HG03457 (cell line): ENCODE measurements at regions not wholly inside any gene's neighbourhood (a gene's known extent, or its start where the extent isn't known, plus 50 kb on each side); places are given as distances from the start of the nearest gene placed in this dataset.

ENCODE experiments used
- ATAC-seq: cut with Tn5 transposase; IDR thresholded peaks from one replicate; pipeline ENCODE4 v1.9.1; 2021; ENCODE audit warnings: moderate number of reproducible peaks; ENCODE audit not compliant: unreplicated experiment

DNA sequence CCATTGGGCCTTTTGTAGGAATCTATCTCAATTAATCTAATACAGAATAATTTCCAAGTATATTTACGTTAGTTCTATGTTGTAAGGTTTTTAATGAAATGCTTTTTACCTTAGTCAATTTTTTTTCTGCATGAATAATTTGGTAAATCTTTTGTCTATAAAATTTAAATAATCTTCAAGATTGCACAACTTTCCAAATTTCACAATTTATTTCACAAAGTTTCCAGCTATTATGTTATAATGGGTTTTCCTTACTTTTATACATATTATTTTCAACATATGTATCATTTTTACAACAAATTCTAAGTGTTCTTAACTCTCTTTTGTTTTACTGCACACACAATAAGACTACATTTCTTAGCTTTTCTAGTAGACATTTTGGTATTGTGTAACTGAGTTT is 470.7 kb downstream of the ETV1 start:
- no peak for ATAC-seq

DNA sequence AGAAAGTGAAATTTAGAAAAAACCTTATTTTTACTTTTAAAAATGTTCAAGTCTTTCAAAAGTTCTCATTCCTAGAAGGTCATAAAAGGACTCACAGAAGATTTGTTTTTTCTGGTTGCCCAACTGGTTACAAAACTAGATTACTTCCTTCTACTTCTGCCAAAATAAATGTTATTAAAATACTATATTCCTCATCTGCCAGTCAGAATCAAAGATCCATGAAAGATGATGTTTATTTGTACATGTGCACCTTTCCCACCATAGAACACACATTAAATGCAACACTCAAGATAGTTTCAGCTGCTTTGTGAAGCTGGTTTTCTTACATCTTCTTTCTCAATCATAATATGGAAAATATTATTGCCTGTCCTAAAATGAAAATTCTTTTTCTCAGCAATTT is 465.4 kb downstream of the ETV1 start:
- ATAC-seq: no peak

- ATAC-seq: no peak
These were observed 457.3 kb downstream of the ETV1 start for GRCh38 chr7:13532028-13532753.

- no peak for ATAC-seq
These were observed 450.8 kb downstream of the ETV1 start for GRCh38 chr7:13538669-13539068.

DNA sequence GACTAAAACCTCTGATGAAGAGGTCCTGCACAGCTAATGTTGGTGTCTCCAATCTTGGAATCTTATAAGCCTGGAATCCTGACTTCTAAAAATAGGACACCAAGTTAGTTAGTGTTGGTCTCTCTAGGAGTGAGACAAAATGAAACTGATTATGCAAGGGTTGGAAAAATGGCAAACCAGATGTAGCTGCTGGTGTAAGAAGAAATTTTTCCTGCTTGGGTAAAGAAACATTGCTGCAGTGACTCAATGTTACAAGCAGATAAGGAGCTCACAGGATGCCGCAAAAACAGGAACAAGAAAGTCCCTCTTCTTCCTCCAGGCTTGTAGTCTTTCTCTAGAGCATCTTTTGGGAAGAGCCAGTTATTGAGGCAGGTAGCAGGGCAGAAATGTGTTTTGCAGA is 449.0 kb downstream of the ETV1 start:
- no peak for ATAC-seq

GRCh38 chr7:13541326-13541725 is 448.1 kb downstream of the ETV1 start:
- no peak for ATAC-seq

DNA sequence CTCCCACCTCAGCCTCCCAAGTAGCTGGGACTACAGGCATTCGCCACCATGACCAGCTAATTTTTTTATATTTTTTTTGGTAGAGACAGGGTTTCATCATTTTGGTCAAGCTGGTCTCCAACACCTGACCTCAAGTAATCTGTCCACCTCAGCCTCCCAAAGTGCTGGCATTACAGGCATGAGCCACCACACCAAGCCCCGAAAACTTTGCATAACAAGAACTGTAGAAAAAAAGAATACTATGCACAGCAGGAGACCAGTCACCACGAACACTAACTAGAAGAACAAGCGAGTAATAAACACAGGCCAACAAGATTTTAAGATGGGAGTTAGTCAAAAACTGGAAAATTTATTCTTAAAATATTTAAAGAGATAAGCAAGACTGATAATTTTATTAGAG is 447.0 kb downstream of the ETV1 start:
- ATAC-seq: no peak

- ATAC-seq: no peak
These were observed 438.0 kb downstream of the ETV1 start for GRCh38 chr7:13551503-13551902.

DNA sequence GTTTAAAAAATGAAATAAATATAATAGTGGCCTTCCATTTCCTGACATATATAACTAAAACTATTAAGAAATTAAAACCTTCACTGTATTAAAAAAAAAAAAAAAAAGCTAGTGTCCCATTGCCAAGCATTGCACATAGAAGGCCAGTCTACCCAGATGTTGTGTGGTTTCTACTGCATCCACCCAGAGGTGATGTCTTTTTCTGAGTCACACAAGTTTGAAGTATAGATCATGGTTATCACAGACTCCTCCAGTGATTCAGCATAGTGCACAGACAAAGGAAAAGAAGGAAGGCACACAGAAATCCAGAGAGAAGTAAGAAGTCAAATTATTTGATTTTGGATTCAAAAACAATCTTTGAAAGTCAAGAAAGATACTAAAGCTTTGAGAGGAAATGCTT is 429.0 kb downstream of the ETV1 start:
- ATAC-seq: no peak

DNA sequence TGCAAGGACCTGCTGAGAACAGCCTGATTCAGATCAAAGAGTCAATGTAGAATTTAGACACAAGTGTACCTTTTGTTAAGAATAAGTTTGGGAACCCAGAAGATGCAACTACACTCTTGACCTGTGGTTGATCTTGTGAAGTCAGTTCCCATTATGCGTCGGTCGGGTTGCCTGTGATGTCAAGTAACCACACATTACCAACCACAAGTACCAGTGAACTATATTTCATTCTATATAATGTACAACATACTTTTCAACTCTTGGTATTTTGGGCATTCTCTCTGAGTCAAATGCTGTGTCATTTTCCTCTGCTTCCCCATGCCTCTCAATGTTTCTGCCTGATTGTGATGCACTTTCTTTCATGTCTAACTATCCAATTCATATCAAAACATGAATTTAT is 426.2 kb downstream of the ETV1 start:
- ATAC-seq: no peak

DNA sequence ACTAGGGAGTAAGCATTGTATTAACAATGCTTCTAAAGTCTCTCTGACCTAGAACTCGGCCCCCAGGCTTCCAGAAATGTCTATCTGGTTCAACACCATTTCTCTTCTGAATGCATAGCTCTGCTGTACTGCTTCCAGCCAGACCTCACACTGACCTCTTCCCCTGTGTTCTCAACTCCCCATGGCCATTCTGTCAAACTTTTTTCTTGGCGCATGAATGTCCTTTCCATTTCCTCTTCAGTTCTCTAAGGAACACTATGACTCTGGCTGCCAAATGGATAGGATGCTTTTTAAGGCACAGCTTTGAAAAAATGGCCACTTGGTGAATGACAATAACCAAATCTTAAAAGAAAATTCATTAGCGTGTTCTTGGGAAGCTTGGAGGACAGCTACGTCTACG is 425.8 kb downstream of the ETV1 start:
- ATAC-seq: no peak

DNA sequence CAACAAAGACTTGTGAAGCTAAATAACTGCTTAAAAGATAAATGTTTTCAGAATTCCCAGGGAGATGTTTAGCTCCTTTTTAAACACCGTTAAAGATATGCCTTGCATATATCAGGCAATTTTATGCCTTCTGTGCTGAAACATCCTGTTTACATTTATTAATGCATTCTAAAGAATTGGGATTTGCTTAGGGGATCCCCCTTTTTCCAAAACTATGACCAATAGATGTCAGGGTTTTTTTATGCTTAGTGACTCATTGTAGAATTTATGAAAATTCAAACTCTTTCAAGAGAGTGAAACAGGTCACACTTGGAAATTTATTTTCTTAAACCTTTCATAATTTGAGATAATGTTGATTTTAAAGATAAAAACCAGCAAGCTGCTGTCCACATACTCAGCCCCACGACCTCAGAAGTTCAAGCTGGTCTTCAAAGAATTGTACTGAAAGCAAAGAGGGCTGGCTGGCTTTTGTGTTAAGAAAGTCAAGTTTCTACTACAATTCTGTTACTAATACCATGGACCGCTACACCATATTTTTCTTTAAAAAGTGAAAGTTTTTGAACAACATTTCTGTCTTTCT is 411.8 kb downstream of the ETV1 start:
- ATAC-seq: no peak

- no peak for ATAC-seq
These were observed 411.2 kb downstream of the ETV1 start for GRCh38 chr7:13578294-13578693.

GRCh38 chr7:13581097-13581496 is 408.4 kb downstream of the ETV1 start:
- ATAC-seq: no peak

DNA sequence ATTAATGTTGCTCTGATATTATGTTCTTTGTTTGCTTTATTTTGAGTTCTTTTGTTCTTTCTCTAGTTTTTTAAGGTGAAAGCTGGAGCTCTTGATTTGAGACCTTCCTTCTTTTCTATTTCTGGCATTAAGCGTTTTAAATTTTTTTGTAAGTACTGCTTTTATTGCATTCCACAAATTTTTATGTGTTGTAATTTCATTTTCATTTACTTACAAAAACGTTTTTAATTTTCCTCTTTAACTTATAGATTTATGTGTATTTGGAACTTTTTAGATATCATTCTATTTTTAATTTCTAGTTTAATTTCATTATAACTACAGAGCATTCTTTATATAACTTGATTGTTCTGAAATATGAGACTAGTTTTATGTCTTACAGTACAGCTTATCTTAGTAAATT is 395.6 kb downstream of the ETV1 start:
- ATAC-seq: no peak

DNA sequence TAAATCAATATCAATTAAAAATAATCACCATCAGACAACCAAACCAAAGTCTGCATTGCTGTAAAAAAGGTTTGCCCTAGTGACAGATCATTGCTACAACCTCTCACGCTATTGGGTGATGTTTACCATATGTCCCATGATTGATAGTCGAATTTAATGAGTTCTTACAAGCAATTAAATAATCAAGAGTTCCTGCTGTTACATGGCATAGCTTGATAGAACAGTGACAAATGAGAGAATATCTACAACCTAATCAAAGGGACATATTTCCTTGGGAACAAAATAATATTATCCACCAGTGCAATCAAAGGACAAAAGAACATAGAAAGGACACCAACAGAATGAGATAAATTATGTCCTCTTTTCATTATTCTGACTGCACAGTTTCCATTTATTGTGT is 387.4 kb downstream of the ETV1 start:
- ATAC-seq: no peak

- ATAC-seq: no peak
These were observed 386.4 kb downstream of the ETV1 start for GRCh38 chr7:13603016-13603415.

DNA sequence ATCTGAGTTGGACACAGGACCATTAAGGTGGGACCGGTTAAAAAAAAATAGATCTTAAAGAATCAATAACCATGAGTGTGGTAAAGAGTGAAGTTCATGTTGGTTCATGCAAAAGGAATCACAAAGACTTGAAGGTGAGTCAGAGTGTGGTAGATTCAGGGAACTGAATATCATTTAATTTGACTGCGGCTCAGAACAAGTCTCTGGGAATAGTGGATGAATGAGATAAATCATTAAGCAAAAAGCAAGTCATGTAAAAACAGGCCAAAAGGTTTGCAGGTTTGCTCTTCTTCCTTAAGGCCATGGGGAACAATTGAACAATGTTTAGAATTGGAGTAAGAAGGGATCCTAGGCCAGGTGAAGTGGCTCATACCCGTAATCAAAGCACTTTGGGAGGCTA is 385.8 kb downstream of the ETV1 start:
- ATAC-seq: no peak

DNA sequence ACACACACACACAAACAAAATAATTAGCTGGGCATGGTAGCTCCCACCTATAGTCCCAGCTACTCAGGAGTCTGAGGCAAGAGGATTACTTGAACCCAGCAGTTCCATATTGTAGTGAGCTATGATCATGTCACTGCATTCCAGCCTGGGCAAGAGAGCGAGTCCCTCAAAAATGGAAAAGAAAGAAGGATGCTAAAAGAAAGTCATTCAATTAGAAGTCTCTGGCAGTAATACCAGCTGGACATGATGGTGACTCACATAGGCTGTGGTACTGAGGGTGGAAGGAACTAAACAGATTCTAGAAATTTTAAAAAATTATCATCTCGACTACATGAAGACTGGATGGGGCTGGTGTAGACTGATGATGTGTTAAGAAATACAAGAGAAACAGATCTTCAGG is 385.3 kb downstream of the ETV1 start:
- no peak for ATAC-seq

GRCh38 chr7:13610372-13610771 is 379.1 kb downstream of the ETV1 start:
- no peak for ATAC-seq

DNA sequence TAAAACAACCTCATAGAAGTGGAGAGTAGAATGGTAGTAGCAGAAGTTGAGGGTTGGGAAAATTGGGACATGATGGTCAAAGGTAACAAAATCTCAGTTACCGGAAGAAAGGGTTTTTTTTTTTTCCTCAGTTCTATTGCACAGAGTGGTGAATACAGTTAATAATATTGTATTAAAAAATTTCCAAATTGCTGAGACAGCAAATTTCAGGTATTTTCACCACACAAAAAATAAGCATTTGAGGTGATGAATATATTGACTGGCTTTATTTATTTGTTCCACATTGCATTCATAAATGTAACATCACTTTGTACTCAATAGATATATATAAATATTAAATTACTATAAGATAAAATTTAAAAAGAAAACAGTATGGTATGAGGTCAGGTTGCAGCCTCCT is 373.8 kb downstream of the ETV1 start:
- ATAC-seq: no peak

- ATAC-seq: no peak
These were observed 362.0 kb downstream of the ETV1 start for GRCh38 chr7:13627455-13627854.
